Fibroblast of villous mesenchyme (primary cell): ENCODE measurements at regions not wholly inside any gene's neighbourhood (a gene's known extent, or its start where the extent isn't known, plus 50 kb on each side); places are given as distances from the start of the nearest gene placed in this dataset.
"Not testable (repeated sequence)": the region's sequence is repeated elsewhere in the genome, so short reads cannot be mapped to it uniquely, and the experiment has no call there.

Experiments used
- DNase-seq: peaks from one replicate; pipeline ENCODE4 v3.0.0-alpha.2; 2010; ENCODE audit warnings: low read depth
- H3K4me3 ChIP-seq: 2 replicates; pipeline ENCODE4 v1.5.1; 2011; ENCODE audit warnings: low read depth, mild to moderate bottlenecking, low read length
- CTCF ChIP-seq: IDR thresholded peaks from 2 replicates; pipeline ENCODE4 v1.5.1; 2012; ENCODE audit warnings: low read depth, mild to moderate bottlenecking, low read length; ENCODE audit not compliant: insufficient read depth

GRCh38 chr22:48718818-48719500, 1108.7 kb downstream of the BRD1 start:
- DNase-seq = no peak
- no peak for TF ChIP-seq CTCF
- H3K4me3 ChIP-seq = no peak overlapping the region

GRCh38 chr22:48717883-48718817, 1109.5 kb downstream of the BRD1 start:
- no peak overlapping the region for H3K4me3 ChIP-seq
- DNase-seq = no peak
- TF ChIP-seq CTCF = no peak

- H3K4me3 ChIP-seq = no peak overlapping the region
- no peak for DNase-seq
- TF ChIP-seq CTCF = no peak
Measured at GRCh38 chr22:48717076-48717810, 1110.4 kb downstream of the BRD1 start.

- H3K4me3 ChIP-seq, DNase-seq: not testable (repeated sequence)
Measured at GRCh38 chr22:48716154-48716553, 1111.5 kb downstream of the BRD1 start.

GRCh38 chr22:48715511-48715910, 1112.2 kb downstream of the BRD1 start:
- no peak for TF ChIP-seq CTCF
- H3K4me3 ChIP-seq = no peak overlapping the region

GRCh38 chr22:48714231-48714630, 1113.4 kb downstream of the BRD1 start:
- H3K4me3 ChIP-seq = no peak overlapping the region
- DNase-seq = no peak
- no peak for TF ChIP-seq CTCF

More at GRCh38 chr22:48715511-48715910, 1112.2 kb downstream of the BRD1 start:
- no peak for DNase-seq
